H54 (cell line): ENCODE measurements at regions not wholly inside any gene's neighbourhood (a gene's known extent, or its start where the extent isn't known, plus 50 kb on each side); places are given as distances from the start of the nearest gene placed in this dataset.
"Not testable (repeated sequence)": the region's sequence is repeated elsewhere in the genome, so short reads cannot be mapped to it uniquely, and the experiment has no call there.

Experiments
- DNase-seq: peaks from one replicate; pipeline ENCODE4 v3.0.0; 2011; ENCODE audit warnings: low spot score, mixed read lengths; ENCODE audit not compliant: insufficient read length
- FAIRE-seq: peaks from 3 replicates; lab custom pipeline; 2011; peaks lifted over from hg19 to GRCh38; lab: Jason Lieb, UNC
- POLR2A ChIP-seq: IDR thresholded peaks from 2 replicates; pipeline ENCODE4 v1.6.1; 2011; ENCODE audit warnings: low read depth, mild to moderate bottlenecking, low read length

GRCh38 chr16:75861311-75862097 is 135.2 kb upstream of the CPHXL start:
- FAIRE-seq (no peak), DNase-seq (no peak)
- TF ChIP-seq POLR2A = no peak

GRCh38 chr16:75862098-75862386 is 135.8 kb upstream of the CPHXL start:
- no peak for TF ChIP-seq POLR2A
- FAIRE-seq (no peak), DNase-seq (no peak)

- DNase-seq (no peak), FAIRE-seq (no peak)
- TF ChIP-seq POLR2A = no peak
These were observed 138.0 kb upstream of the CPHXL start for GRCh38 chr16:75864243-75864642.

GRCh38 chr16:75865736-75866135 is 139.4 kb upstream of the CPHXL start:
- no peak for TF ChIP-seq POLR2A
- DNase-seq (no peak), FAIRE-seq (no peak)

- FAIRE-seq (no peak), DNase-seq (no peak)
- TF ChIP-seq POLR2A = no peak
These were observed 142.6 kb upstream of the CPHXL start for GRCh38 chr16:75868636-75869632.

- FAIRE-seq, DNase-seq: not testable (repeated sequence)
These were observed 155.0 kb upstream of the CPHXL start for GRCh38 chr16:75881280-75881679.

GRCh38 chr16:75899163-75899562 is 172.9 kb upstream of the CPHXL start:
- no peak for FAIRE-seq
- TF ChIP-seq POLR2A = no peak
- no peak for DNase-seq

- no peak for TF ChIP-seq POLR2A
- DNase-seq (no peak), FAIRE-seq (no peak)
These were observed 182.2 kb upstream of the CPHXL start for GRCh38 chr16:75908331-75909117.

GRCh38 chr16:75909746-75910145 is 183.5 kb upstream of the CPHXL start:
- FAIRE-seq (no peak), DNase-seq (no peak)
- TF ChIP-seq POLR2A = no peak

- TF ChIP-seq POLR2A = no peak
- DNase-seq (no peak), FAIRE-seq (no peak)
These were observed 185.6 kb upstream of the CPHXL start for GRCh38 chr16:75911896-75912295.

- TF ChIP-seq POLR2A = no peak
- no peak for FAIRE-seq
- no peak for DNase-seq
These were observed 187.7 kb upstream of the CPHXL start for GRCh38 chr16:75913958-75914357.

GRCh38 chr16:75916451-75916850 is 190.2 kb upstream of the CPHXL start:
- TF ChIP-seq POLR2A = no peak
- FAIRE-seq (no peak), DNase-seq (no peak)

GRCh38 chr16:75918109-75918508 is 191.8 kb upstream of the CPHXL start:
- DNase-seq = no peak
- no peak for TF ChIP-seq POLR2A
- FAIRE-seq = no peak

- FAIRE-seq (no peak), DNase-seq (no peak)
- no peak for TF ChIP-seq POLR2A
These were observed 193.4 kb upstream of the CPHXL start for GRCh38 chr16:75919664-75920063.

- no peak for TF ChIP-seq POLR2A
- DNase-seq = no peak
- no peak for FAIRE-seq
These were observed 195.0 kb upstream of the CPHXL start for GRCh38 chr16:75921281-75921680.
